Testis (tissue), 2 donors: ENCODE measurements at regions not wholly inside any gene's neighbourhood (a gene's known extent, or its start where the extent isn't known, plus 50 kb on each side); places are given as distances from the start of the nearest gene placed in this dataset.

Experiments used
- DNase-seq: peaks from one replicate; pipeline ENCODE4 v3.0.0-alpha.2; 2019
- H3K27ac ChIP-seq, 2 donors: fragments of 200-600 bp; sonication (generic); one replicate each; pipeline ENCODE4 v1.5.1; 2019
- H3K27me3 ChIP-seq: fragments of 200-600 bp; sonication (generic); one replicate; pipeline ENCODE4 v1.5.1; 2019
- H3K36me3 ChIP-seq: fragments of 200-600 bp; sonication (generic); one replicate; pipeline ENCODE4 v1.5.1; 2017; ENCODE audit warnings: low read depth; ENCODE audit errors: missing control alignments
- H3K4me1 ChIP-seq: fragments of 200-600 bp; sonication (generic); one replicate; pipeline ENCODE4 v1.5.1; 2019
- H3K4me3 ChIP-seq, 2 donors: fragments of 200-600 bp; sonication (generic); one replicate each; pipeline ENCODE4 v1.5.1; 2017 to 2019
- H3K9me3 ChIP-seq: fragments of 200-600 bp; sonication (generic); one replicate; pipeline ENCODE4 v1.5.1; 2017
- CTCF ChIP-seq, 3 experiments: fragments of 450-650 bp in 2 of 3; fragments of 200-600 bp in 1 of 3; sonication (generic) in 1 of 3; IDR thresholded peaks; one replicate each; pipeline ENCODE4 v1.5.1; 2016 to 2019; ENCODE audit warnings: antibody characterized with exemption in 3 of 3, mild to moderate bottlenecking in 2 of 3, moderate library complexity in 1 of 3
- POLR2A ChIP-seq: fragments of 450-650 bp; IDR thresholded peaks from one replicate; pipeline ENCODE4 v1.6.1; 2017; ENCODE audit warnings: antibody characterized with exemption, mild to moderate bottlenecking, moderate library complexity
- WGBS, 2 donors: methylation state at CpG; one replicate each; pipeline ENCODE4 v1.1.5; 2018; 5-methylcytosine and 5-hydroxymethylcytosine counted together
- intact Hi-C: fragments of 100-400 bp; cut with DNase I; formaldehyde crosslinking; loops from one replicate; pipeline ENCODE4 v1.15.1; 2023; ENCODE audit warnings: low total_unique reads

- DNase-seq, result no peak
- TF ChIP-seq CTCF (IDR thresholded peaks at IDR 0.05) (no peak), POLR2A (no peak)
- 59 to 69% methylated on average over 3 of the region's 3 CpGs for WGBS, 2 donors
- H3K4me3 ChIP-seq, result no peak overlapping the region
- H3K27me3 ChIP-seq, result no peaks in the 10 kb centered on the region
- no peaks in the 10 kb centered on the region for H3K36me3 ChIP-seq
- H3K27ac ChIP-seq, result no peak overlapping the region
- intact Hi-C loops, result no loop called here
- no peaks in the 10 kb centered on the region for H3K9me3 ChIP-seq
- H3K4me1 ChIP-seq, result no peaks in the 10 kb centered on the region
Observed at GRCh38 chr3:176787506-176787905, 409.8 kb downstream of the TBL1XR1 start.

GRCh38 chr3:176785171-176785570 is 412.1 kb downstream of the TBL1XR1 start:
- WGBS, 2 donors, result 37 to 50% methylated on average over 3 of the region's 3 CpGs
- H3K27ac ChIP-seq, result no peak overlapping the region
- TF ChIP-seq CTCF (IDR thresholded peaks at IDR 0.05) (no peak), POLR2A (no peak)
- H3K27me3 ChIP-seq, result no peaks in the 10 kb centered on the region
- H3K36me3 ChIP-seq, result no peaks in the 10 kb centered on the region
- H3K4me3 ChIP-seq, result no peak overlapping the region
- H3K4me1 ChIP-seq, result no peaks in the 10 kb centered on the region
- DNase-seq, result no peak
- intact Hi-C loops, result no loop called here
- no peaks in the 10 kb centered on the region for H3K9me3 ChIP-seq

GRCh38 chr3:176780766-176781165 is 416.5 kb downstream of the TBL1XR1 start:
- TF ChIP-seq POLR2A, result no peak
- TF ChIP-seq CTCF (IDR thresholded peaks at IDR 0.05), result no peak
- H3K4me3 ChIP-seq, result no peak overlapping the region
- H3K4me1 ChIP-seq, result no peaks in the 10 kb centered on the region
- DNase-seq, result no peak
- no peaks in the 10 kb centered on the region for H3K36me3 ChIP-seq
- H3K27ac ChIP-seq, result no peak overlapping the region
- H3K27me3 ChIP-seq, result no peaks in the 10 kb centered on the region
- intact Hi-C loops, result no loop called here
- no peaks in the 10 kb centered on the region for H3K9me3 ChIP-seq

- Histone ChIP-seq H3K36me3 (no peaks in the 10 kb centered on the region), H3K27ac (no peak overlapping the region), H3K27me3 (no peaks in the 10 kb centered on the region), H3K4me1 (no peaks in the 10 kb centered on the region), H3K9me3 (no peaks in the 10 kb centered on the region), H3K4me3 (no peak overlapping the region)
- intact Hi-C loops, result no loop called here
- no peak for TF ChIP-seq POLR2A
- no peak for TF ChIP-seq CTCF (IDR thresholded peaks at IDR 0.05)
- no peak for DNase-seq
- 70 to 75% methylated on average over 7 of the region's 7 CpGs for WGBS, 2 donors
Observed at GRCh38 chr3:176776622-176777175, 420.6 kb downstream of the TBL1XR1 start.

- DNase-seq, result no peak
- Histone ChIP-seq H3K27me3 (no peaks in the 10 kb centered on the region), H3K4me1 (no peaks in the 10 kb centered on the region), H3K9me3 (no peaks in the 10 kb centered on the region), H3K4me3 (no peak overlapping the region), H3K36me3 (no peaks in the 10 kb centered on the region), H3K27ac (no peak overlapping the region)
- WGBS, 2 donors, result 91% methylated on average over 1 of the region's 1 CpG
- TF ChIP-seq CTCF (IDR thresholded peaks at IDR 0.05) (no peak), POLR2A (no peak)
- intact Hi-C loops, result no loop called here
Observed at GRCh38 chr3:176769547-176770190, 427.6 kb downstream of the TBL1XR1 start.
